Neural progenitor cell (in vitro differentiated cells): ENCODE measurements at regions not wholly inside any gene's neighbourhood (a gene's known extent, or its start where the extent isn't known, plus 50 kb on each side); places are given as distances from the start of the nearest gene placed in this dataset.

ENCODE experiments used
- DNase-seq: peaks from one replicate; pipeline ENCODE4 v3.0.0-alpha.2; 2016; ENCODE audit warnings: low spot score
- H2AFZ ChIP-seq: fragments of 200-600 bp; sonication (generic); replicated peaks from 2 replicates; pipeline ENCODE4 v1.6.1; 2016; ENCODE audit warnings: antibody characterized with exemption
- H3F3A ChIP-seq: fragments of 200-600 bp; sonication (generic); 2 replicates; pipeline ENCODE4 v1.6.1; 2016; ENCODE audit warnings: antibody characterized with exemption, low read depth
- H3K27ac ChIP-seq: fragments of 200-600 bp; sonication (generic); 2 replicates; pipeline ENCODE4 v1.5.1; 2016; ENCODE audit warnings: mild to moderate bottlenecking
- H3K27me3 ChIP-seq: fragments of 200-600 bp; sonication (generic); 2 replicates; pipeline ENCODE4 v1.6.1; 2016; ENCODE audit warnings: mild to moderate bottlenecking, moderate library complexity
- H3K36me3 ChIP-seq: fragments of 200-600 bp; sonication (generic); 2 replicates; pipeline ENCODE4 v1.5.1; 2016
- H3K4me1 ChIP-seq: fragments of 200-600 bp; sonication (generic); 2 replicates; pipeline ENCODE4 v1.6.1; 2016; ENCODE audit warnings: mixed run types
- H3K4me2 ChIP-seq: fragments of 200-600 bp; sonication (generic); 2 replicates; pipeline ENCODE4 v1.6.1; 2016
- H3K4me3 ChIP-seq: fragments of 200-600 bp; sonication (generic); 2 replicates; pipeline ENCODE4 v1.5.1; 2016
- H3K79me2 ChIP-seq: fragments of 200-600 bp; sonication (generic); 2 replicates; pipeline ENCODE4 v1.6.1; 2016; ENCODE audit warnings: low read depth
- H3K9ac ChIP-seq: fragments of 200-600 bp; sonication (generic); 2 replicates; pipeline ENCODE4 v1.6.1; 2016
- H3K9me3 ChIP-seq: fragments of 200-600 bp; sonication (generic); 2 replicates; pipeline ENCODE4 v1.5.1; 2016; ENCODE audit warnings: low read depth
- H4K20me1 ChIP-seq: fragments of 200-600 bp; sonication (generic); 2 replicates; pipeline ENCODE4 v1.6.1; 2016; ENCODE audit warnings: low read depth
- H3K27ac Mint-ChIP-seq: 3 replicates; pipeline ENCODE4 v1.8.0; 2021; ENCODE audit warnings: mixed read lengths
- H3K27me3 Mint-ChIP-seq: 2 replicates; pipeline ENCODE4 v1.8.0; 2022; ENCODE audit warnings: low read depth, mild to moderate bottlenecking, inconsistent platforms, moderate library complexity, mixed read lengths; ENCODE audit not compliant: insufficient read depth
- H3K36me3 Mint-ChIP-seq: 3 replicates; pipeline ENCODE4 v1.8.0; 2021; ENCODE audit warnings: mixed read lengths
- H3K4me1 Mint-ChIP-seq: 3 replicates; pipeline ENCODE4 v1.8.0; 2021; ENCODE audit warnings: mixed read lengths
- H3K4me3 Mint-ChIP-seq: 3 replicates; pipeline ENCODE4 v1.8.0; 2021; ENCODE audit warnings: mild to moderate bottlenecking, moderate library complexity, mixed read lengths
- H3K9me3 Mint-ChIP-seq: 3 replicates; pipeline ENCODE4 v1.8.0; 2020; ENCODE audit warnings: mixed read lengths
- CTCF ChIP-seq: fragments of 200-600 bp; sonication (generic); IDR thresholded peaks from 2 replicates; pipeline ENCODE4 v1.5.1; 2017; ENCODE audit warnings: antibody characterized with exemption, mild to moderate bottlenecking
- EZH2 ChIP-seq: fragments of 200-600 bp; sonication (generic); IDR thresholded peaks from 2 replicates; pipeline ENCODE4 v1.6.1; 2017; ENCODE audit warnings: antibody characterized with exemption, mild to moderate bottlenecking, moderate library complexity
- EZH2phosphoT487 ChIP-seq: fragments of 200-600 bp; sonication (generic); IDR thresholded peaks from 2 replicates; pipeline ENCODE4 v1.6.1; 2017; ENCODE audit warnings: antibody characterized with exemption

DNA sequence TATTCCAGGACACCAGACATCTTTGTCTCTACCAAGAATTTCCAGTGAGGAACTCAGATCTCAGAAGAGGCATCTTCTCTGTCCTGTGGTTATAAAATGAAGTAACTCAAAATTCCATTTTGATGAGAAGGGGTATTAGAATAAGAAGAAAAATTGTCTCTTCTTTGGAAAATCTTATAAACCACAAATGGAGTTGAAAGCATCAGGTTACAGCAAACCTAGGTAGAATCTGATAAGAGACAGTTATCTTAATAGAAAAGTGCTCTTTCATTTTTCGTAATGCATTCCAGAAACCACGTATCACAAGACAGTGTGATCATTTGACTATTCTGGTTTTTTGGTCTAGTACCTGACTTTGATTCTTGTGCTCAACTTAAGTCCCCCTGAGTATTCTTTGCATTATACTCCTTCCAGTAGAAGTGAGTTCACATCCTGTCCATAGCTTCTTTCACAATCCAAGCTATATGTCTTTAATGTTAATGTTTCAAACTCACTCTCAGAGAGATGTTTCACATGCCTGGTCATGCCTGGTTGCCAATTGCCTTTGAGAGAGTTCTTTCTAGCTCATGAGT, 120.9 kb upstream of the PRDX6 start:
- DNase-seq: no peak
- Histone ChIP-seq H3K27me3 (no peaks in the 10 kb centered on the region), H3K4me1 (no peaks in the 10 kb centered on the region)

DNA sequence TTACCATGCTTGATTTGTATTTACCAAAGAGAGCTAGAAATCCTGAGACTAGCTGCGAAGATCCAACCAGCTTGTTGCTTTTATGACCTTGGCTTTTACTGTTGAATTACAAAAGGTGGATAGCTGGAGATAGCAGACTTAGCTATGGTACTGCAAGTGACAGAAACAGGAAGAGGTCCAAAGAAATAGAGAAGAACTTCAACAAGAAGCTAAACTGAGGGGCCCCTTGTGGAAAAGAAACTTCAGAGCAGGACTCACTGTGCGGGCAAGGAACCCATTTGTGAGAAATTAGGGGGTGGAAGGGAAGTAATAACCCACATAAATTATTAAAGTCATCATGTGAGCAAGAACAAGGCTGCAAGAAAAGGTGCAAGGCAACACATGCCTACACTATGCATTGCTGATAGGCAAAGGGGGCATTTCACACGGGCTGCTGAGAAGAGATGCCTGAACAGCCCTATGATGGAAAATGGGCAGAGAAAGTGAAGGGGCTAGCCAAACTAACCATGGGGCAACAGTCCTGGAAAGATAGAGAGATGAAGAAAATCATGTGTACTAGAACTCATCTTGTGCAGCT, 116.6 kb upstream of the PRDX6 start:
- no peaks in the 10 kb centered on the region for H4K20me1 ChIP-seq
- no peaks in the 10 kb centered on the region for H3K9me3 Mint-ChIP-seq
- H3F3A ChIP-seq: no peaks in the 10 kb centered on the region
- H3K4me1 Mint-ChIP-seq: no peaks in the 10 kb centered on the region
- no peak overlapping the region for H2AFZ ChIP-seq
- H3K4me2 ChIP-seq: no peak overlapping the region
- H3K4me1 ChIP-seq: no peaks in the 10 kb centered on the region
- no peaks in the 10 kb centered on the region for H3K36me3 ChIP-seq
- DNase-seq: no peak
- no peak overlapping the region for H3K4me3 Mint-ChIP-seq
- no peaks in the 10 kb centered on the region for H3K9me3 ChIP-seq
- no peaks in the 10 kb centered on the region for H3K36me3 Mint-ChIP-seq
- no peak overlapping the region for H3K4me3 ChIP-seq
- H3K9ac ChIP-seq: no peak overlapping the region
- no peak overlapping the region for H3K27ac ChIP-seq
- H3K27me3 Mint-ChIP-seq: peaks cover 7% of the 10 kb centered on the region
- H3K27me3 ChIP-seq: no peaks in the 10 kb centered on the region
- no peaks in the 10 kb centered on the region for H3K79me2 ChIP-seq
- no peak overlapping the region for H3K27ac Mint-ChIP-seq
- TF ChIP-seq EZH2phosphoT487: no peak
- no peak for TF ChIP-seq CTCF
- no peak for TF ChIP-seq EZH2

More for the DNA sequence above, 120.9 kb upstream of the PRDX6 start:
- no peaks in the 10 kb centered on the region for H3K4me1 Mint-ChIP-seq
- peaks cover 7% of the 10 kb centered on the region for H3K27me3 Mint-ChIP-seq
- Histone ChIP-seq H3K36me3 (no peaks in the 10 kb centered on the region), H3K27ac (no peak overlapping the region), H3K9ac (no peak overlapping the region), H3K4me3 (no peak overlapping the region), H3F3A (no peaks in the 10 kb centered on the region), H3K79me2 (no peaks in the 10 kb centered on the region), H3K4me2 (no peak overlapping the region), H4K20me1 (no peaks in the 10 kb centered on the region), H3K9me3 (no peaks in the 10 kb centered on the region), H2AFZ (no peak overlapping the region)
- H3K4me3 Mint-ChIP-seq: no peak overlapping the region
- H3K9me3 Mint-ChIP-seq: peaks cover 16% of the 10 kb centered on the region
- TF ChIP-seq EZH2 (no peak), CTCF (no peak), EZH2phosphoT487 (no peak)
- H3K27ac Mint-ChIP-seq: no peak overlapping the region
- no peaks in the 10 kb centered on the region for H3K36me3 Mint-ChIP-seq

DNA sequence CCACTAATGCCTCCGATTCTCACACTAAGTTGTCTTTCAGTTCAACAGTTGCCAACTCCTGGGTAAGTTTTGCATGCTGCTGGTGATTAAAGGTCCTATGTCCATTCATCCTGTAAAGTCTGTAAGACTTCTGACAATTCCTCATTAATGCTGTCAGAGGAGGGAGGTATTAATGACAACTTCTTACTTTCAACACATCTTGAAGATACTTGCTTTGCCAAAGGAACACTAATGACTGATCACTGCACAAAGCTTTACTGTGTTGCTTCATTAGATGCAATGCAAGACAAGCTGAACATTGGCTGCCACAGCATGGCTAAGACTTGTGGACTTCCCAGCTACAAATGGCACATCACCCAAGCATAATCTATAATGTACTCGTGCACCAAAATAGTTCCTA, 114.6 kb upstream of the PRDX6 start:
- Histone ChIP-seq H4K20me1 (no peaks in the 10 kb centered on the region), H3K79me2 (no peaks in the 10 kb centered on the region), H3K9me3 (no peaks in the 10 kb centered on the region), H3K36me3 (no peaks in the 10 kb centered on the region), H3K4me3 (no peak overlapping the region), H3F3A (no peaks in the 10 kb centered on the region), H2AFZ (no peak overlapping the region), H3K4me2 (no peak overlapping the region), H3K27me3 (no peaks in the 10 kb centered on the region), H3K4me1 (no peaks in the 10 kb centered on the region), H3K27ac (no peak overlapping the region), H3K9ac (no peak overlapping the region)
- no peaks in the 10 kb centered on the region for H3K4me1 Mint-ChIP-seq
- DNase-seq: no peak
- no peaks in the 10 kb centered on the region for H3K9me3 Mint-ChIP-seq
- peaks cover 4% of the 10 kb centered on the region for H3K27me3 Mint-ChIP-seq
- H3K4me3 Mint-ChIP-seq: no peak overlapping the region
- TF ChIP-seq EZH2: no peak
- no peak for TF ChIP-seq EZH2phosphoT487
- TF ChIP-seq CTCF: no peak
- H3K36me3 Mint-ChIP-seq: no peaks in the 10 kb centered on the region
- no peak overlapping the region for H3K27ac Mint-ChIP-seq
